GM18861 (cell line): ENCODE measurements at regions not wholly inside any gene's neighbourhood (a gene's known extent, or its start where the extent isn't known, plus 50 kb on each side); places are given as distances from the start of the nearest gene placed in this dataset.

Experiments used
- ATAC-seq: cut with Tn5 transposase; IDR thresholded peaks from one replicate; pipeline ENCODE4 v1.9.1; 2021; ENCODE audit not compliant: unreplicated experiment

DNA sequence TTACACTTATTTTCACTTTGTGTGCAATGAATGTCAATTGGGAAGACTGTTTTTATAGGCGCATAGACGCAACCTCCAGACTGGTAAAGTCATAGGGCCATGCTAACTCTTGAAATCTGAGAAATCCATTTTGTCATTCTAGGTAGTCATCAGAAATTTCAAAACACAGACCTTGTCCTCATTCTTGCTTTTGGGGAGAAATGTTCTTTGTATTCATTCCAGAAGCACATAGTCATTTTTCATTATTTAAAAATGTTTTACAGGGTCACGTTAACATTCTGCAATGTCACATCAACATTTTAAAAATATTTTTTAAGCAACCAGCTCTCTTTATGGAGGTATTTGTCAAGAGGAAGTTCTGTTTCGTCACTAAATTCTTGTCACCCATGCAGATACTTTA is 898.4 kb downstream of the PDCD6IP start:
- no peak for ATAC-seq

DNA sequence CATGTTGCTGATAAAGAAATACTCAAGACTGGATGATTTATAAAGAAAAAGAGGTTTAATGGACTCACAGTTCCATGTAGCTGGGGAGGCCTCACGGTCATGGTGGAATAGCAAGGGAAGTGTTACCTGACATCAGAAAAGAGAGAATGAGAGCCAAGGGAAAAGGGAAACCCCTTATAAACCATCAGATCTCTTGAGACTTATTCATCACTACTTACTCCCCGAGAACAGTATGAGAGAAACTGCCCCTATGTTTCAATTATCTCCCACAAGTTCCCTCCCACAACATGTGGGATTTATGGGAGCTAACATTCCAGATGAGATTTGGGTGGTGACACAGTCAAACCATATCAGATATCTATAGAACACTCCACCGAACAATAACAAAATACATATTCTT is 904.6 kb downstream of the PDCD6IP start:
- ATAC-seq: no peak

DNA sequence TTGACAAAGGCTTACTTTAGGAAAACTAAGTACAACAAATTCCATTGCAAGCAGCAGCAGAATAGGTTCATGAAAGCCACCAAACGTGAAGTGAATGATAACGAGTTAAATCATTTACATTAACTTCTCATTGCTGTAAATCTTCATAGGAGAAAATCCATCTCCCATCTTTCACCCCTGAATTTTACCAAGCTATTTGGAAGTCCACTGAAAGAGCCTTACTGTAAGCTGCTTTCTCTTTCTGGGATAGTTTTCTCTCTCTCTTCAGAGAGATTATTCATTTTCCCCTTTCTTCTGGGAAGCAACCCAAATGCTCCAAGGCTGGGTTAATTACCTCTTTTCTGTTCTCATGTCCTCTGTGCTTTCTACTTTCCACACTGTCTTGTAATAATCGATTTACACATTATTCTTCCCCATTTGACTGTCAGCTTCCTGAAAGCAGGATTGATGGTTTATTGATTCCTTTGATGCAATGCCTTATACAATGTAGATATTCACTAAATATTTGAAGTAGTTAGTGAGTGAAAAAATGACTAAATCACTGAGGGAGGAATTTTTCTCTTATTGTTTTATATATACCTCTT is 914.3 kb upstream of the ARPP21 start:
- no peak for ATAC-seq

DNA sequence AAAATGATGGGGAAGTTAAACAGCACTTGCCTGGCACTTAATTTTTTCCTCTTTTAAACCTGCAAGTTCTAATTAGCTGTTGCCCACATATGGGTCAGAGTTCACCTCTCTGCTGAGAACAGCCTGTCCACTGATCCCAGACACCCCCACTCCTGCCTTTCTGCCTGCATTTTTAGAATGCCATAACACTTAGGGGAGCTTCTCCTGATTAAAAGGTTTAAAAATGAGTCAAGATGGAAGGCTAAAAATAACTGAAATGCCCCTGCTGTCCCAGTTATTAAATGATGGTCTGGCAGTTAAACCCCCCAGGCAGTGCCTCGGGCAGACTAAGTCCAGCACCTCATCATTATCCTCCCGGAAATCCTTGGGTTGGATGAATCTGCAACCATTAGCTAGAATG is 913.6 kb upstream of the ARPP21 start:
- no peak for ATAC-seq

- ATAC-seq: no peak
Observed at GRCh38 chr3:34727700-34728099, 911.6 kb upstream of the ARPP21 start.

GRCh38 chr3:34742151-34742550 is 897.2 kb upstream of the ARPP21 start:
- no peak for ATAC-seq

- no peak for ATAC-seq
Observed at GRCh38 chr3:34758630-34759261, 880.6 kb upstream of the ARPP21 start.

DNA sequence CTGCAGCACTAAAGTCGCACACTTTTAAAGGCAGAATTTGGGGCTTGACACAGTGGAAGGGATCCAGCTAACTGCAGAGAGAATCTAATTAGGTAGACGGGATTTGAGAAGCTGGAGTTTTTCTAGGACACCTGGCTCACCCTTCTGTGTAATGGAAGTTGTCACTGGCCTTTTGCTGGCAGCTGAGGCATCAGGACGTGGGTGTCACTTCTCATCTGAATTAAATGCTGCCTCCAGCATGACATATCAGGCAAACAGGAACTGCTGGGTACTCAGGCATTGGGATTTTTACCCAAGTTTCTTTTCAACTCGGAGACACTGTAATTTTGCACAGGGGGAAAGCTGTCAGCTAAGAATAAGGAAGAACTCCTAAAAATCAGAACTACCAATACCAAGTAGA is 861.9 kb upstream of the ARPP21 start:
- ATAC-seq: no peak

DNA sequence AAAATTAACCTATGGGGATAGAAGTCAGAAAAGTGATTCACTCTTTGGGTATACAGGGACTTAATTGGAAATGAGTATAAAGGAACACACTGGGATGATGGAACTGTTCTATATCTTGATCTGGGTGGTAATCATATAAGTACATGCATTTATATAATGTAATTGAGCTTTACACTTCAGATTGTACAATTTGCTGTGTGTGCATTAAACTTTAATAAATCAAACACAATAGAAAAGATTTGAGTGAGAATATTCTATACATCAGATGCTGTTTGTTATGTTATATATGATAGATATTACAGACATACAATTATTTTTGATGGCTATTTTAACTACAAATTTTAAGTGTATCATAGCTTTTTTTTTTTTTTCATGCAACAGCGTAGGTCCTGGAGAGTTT is 860.2 kb upstream of the ARPP21 start:
- ATAC-seq: no peak

GRCh38 chr3:34780294-34780693 is 859.0 kb upstream of the ARPP21 start:
- no peak for ATAC-seq

DNA sequence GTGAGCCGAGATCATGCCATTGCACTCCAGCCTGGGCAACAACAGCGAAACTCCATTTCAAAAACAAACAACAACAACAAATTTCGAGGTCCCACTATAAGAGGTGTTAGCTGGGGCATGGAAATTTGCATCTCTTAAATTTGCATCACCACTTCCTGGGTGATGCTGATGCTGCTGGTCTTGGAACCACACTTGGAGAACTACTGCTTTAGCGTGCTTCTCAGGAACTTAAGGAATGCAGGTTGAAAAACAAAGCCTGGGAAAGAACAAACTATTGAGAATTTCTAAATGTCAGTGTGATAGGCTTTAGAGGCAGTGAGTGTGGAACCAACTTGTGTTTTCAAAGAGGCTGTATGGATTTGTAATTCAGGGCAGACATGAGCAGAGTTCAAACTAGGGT is 858.4 kb upstream of the ARPP21 start:
- ATAC-seq: no peak

DNA sequence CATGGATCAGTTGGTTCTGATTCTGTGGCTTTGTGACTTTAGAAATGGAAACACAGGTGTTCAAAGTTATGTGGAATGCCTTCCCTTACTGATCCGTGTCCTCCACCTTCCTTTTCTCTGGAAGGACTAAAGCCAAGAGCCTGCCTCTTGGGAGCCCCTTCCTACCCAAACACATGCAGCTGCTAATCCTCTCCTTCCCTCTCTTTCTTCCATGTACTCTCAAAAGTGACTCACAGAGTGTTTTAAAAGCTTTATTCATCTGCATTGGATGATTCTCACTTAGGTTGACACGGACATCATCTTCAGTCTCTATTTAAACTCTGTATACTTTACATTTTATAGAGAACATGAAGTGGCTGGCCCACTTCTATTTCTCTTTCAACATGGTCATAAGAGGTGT is 856.5 kb upstream of the ARPP21 start:
- no peak for ATAC-seq

DNA sequence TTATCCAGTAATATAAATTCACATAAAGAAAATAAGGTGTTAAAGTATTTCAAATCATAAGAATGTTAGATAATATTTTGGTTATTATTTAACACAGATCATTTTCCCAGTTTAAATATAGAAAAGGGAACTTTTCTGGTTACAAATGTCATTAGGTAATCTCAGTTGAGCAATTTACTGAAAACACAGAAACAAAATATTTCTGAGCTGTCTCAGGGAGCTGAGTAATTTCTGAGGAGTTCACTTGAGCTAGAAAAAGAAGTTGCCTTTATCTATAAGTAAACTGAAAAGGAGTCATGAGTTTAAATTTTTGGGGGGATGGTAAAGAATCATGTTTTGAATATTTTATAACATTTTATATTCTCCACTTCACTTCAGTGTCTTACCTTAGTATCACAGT is 855.4 kb upstream of the ARPP21 start:
- ATAC-seq: no peak

GRCh38 chr3:34793057-34793456 is 846.3 kb upstream of the ARPP21 start:
- ATAC-seq: no peak

- no peak for ATAC-seq
Observed at GRCh38 chr3:34807611-34808010, 831.7 kb upstream of the ARPP21 start.

DNA sequence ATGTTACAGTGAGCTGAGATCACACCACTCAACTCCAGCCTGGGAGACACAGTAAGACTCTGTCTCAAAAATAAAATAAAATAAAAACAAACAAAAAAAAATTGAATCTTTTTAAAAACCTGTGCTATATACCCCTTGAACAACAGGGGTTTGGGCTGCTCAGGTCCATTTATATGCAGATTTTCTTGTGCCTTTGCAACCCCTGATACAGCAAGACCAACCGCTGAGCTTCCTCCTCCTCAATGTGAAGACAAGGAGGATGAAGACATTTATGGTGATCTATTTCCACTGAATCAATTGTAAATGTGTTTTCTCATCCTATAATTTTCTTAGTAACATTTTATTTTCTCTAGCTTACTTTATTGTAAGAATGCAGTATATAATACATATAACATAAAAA is 831.0 kb upstream of the ARPP21 start:
- ATAC-seq: no peak

GRCh38 chr3:34828847-34829246 is 810.5 kb upstream of the ARPP21 start:
- ATAC-seq: no peak

DNA sequence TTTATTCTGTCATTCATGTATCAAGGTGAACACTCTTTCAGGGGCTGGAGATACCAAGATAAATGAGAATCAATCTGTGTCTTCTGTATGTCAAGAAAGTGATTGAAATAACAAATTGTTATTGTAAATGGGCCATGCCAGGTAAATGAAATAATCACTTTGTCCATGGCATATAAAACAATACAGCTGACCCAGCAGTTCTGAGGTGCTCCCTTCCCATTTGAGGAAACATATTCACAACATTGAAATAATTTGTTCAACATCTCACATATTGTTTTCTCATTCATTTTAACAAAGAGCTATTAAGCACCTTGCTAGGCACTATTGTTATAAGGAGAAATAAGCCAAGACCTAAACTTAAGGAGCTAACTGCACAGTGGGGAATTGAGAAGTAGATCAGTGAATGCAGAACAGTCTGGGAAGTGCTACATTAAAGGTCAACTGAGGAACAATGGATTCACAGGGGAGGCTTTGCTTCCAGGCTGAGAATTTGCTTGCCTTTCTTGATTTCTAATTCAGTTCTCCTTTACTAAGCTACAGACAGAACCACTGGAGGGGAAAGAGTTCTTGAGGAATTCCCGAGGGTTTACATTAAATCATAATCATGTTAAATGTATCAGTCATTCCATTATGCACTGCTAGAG is 806.3 kb upstream of the ARPP21 start:
- no peak for ATAC-seq

GRCh38 chr3:34837848-34838741 is 801.2 kb upstream of the ARPP21 start:
- ATAC-seq: no peak

GRCh38 chr3:34842706-34843480 is 796.4 kb upstream of the ARPP21 start:
- ATAC-seq: no peak

GRCh38 chr3:34844323-34844620 is 795.1 kb upstream of the ARPP21 start:
- no peak for ATAC-seq
